ENCODE measurements at regions not wholly inside any gene's neighbourhood (a gene's known extent, or its start where the extent isn't known, plus 50 kb on each side); places are given as distances from the start of the nearest gene placed in this dataset.

- BruUV-seq (replicated peaks): no TSS peak
- Histone ChIP-seq H3K27me3 (ENCODE audit: low read length) (no peaks in the 10 kb centered on the region; the same call in 1 of the 2 replicates), H3K4me1 (ENCODE audit: insufficient read depth, low read length) (peaks cover 13% of the 10 kb centered on the region), H3K4me3 (ENCODE audit: low read length) (peak overlapping the region; percentile 23; the same call in 1 of the 2 replicates), H3K9ac (ENCODE audit: low read length) (no peak overlapping the region), H3K79me2 (ENCODE audit: low read length) (no peaks in the 10 kb centered on the region), H3K27ac (ENCODE audit: low read length) (no peak overlapping the region), H4K20me1 (ENCODE audit: low read length) (no peaks in the 10 kb centered on the region), H3F3A (ENCODE audit: low read length, unreplicated experiment) (no peaks in the 10 kb centered on the region), H2AFZ (ENCODE audit: low read length) (peak overlapping the region; percentile 37; the same call in 1 of the 2 replicates), H3K4me2 (ENCODE audit: low read length) (peak overlapping the region; percentile 56), H3K36me3 (ENCODE audit: low read depth, low read length) (no peaks in the 10 kb centered on the region), H3K9me3 (ENCODE audit: low read length) (no peaks in the 10 kb centered on the region), H3K9me2 (replicated peaks; ENCODE audit: low read length) (no peaks in the 10 kb centered on the region)
- no peak for DNase-seq
- intact Hi-C loops (cut with micrococcal nuclease): no loop called here
- ChIA-PET CTCF (no interaction called here), POLR2A (ENCODE audit: unreplicated experiment) (no interaction called here)
- ATAC-seq: no peak
- TF ChIP-seq CTCF (conservative IDR thresholded peaks at IDR 0.05; ENCODE audit: low read depth, low read length): no peak
- TF ChIP-seq EZH2phosphoT487 (IDR thresholded peaks at IDR 0.05; ENCODE audit: borderline replicate concordance, low read length): no peak
- no peak for TF ChIP-seq EZH2 (IDR thresholded peaks at IDR 0.05; ENCODE audit: low read length, unreplicated experiment)
Observed at GRCh38 chr5:158288272-158288657, 429.3 kb upstream of the CLINT1 start.

GRCh38 chr5:158287643-158288271 is 428.8 kb upstream of the CLINT1 start:
- peak; percentile 40 for TF ChIP-seq CTCF (conservative IDR thresholded peaks at IDR 0.05; ENCODE audit: low read depth, low read length)
- no peak for TF ChIP-seq EZH2 (IDR thresholded peaks at IDR 0.05; ENCODE audit: low read length, unreplicated experiment)
- TF ChIP-seq EZH2phosphoT487 (IDR thresholded peaks at IDR 0.05; ENCODE audit: borderline replicate concordance, low read length): no peak
- H3F3A ChIP-seq (ENCODE audit: low read length, unreplicated experiment): no peaks in the 10 kb centered on the region
- intact Hi-C loops (cut with micrococcal nuclease): no loop called here
- no peaks in the 10 kb centered on the region; the same call in 1 of the 2 replicates for H3K27me3 ChIP-seq (ENCODE audit: low read length)
- no TSS peak for BruUV-seq (replicated peaks)
- no peaks in the 10 kb centered on the region for H4K20me1 ChIP-seq (ENCODE audit: low read length)
- ATAC-seq (peak; percentile 94), DNase-seq (peak; percentile 93)
- H3K27ac ChIP-seq (ENCODE audit: low read length): no peak overlapping the region
- H3K4me3 ChIP-seq (ENCODE audit: low read length): peak overlapping the region; percentile 23; the same call in 1 of the 2 replicates
- peak overlapping the region; percentile 37 for H2AFZ ChIP-seq (ENCODE audit: low read length)
- CTCF ChIA-PET: no interaction called here
- no peaks in the 10 kb centered on the region for H3K79me2 ChIP-seq (ENCODE audit: low read length)
- H3K36me3 ChIP-seq (ENCODE audit: low read depth, low read length): no peaks in the 10 kb centered on the region
- no peak overlapping the region for H3K9ac ChIP-seq (ENCODE audit: low read length)
- POLR2A ChIA-PET (ENCODE audit: unreplicated experiment): no interaction called here
- peaks cover 13% of the 10 kb centered on the region for H3K4me1 ChIP-seq (ENCODE audit: insufficient read depth, low read length)
- H3K9me3 ChIP-seq (ENCODE audit: low read length): no peaks in the 10 kb centered on the region
- peak overlapping the region; percentile 56 for H3K4me2 ChIP-seq (ENCODE audit: low read length)
- no peaks in the 10 kb centered on the region for H3K9me2 ChIP-seq (replicated peaks; ENCODE audit: low read length)

- Histone ChIP-seq H3K4me2 (ENCODE audit: low read length) (no peak overlapping the region), H3F3A (ENCODE audit: low read length, unreplicated experiment) (no peaks in the 10 kb centered on the region), H3K27ac (ENCODE audit: low read length) (no peak overlapping the region), H3K9ac (ENCODE audit: low read length) (no peak overlapping the region), H3K36me3 (ENCODE audit: low read depth, low read length) (no peaks in the 10 kb centered on the region), H3K4me1 (ENCODE audit: insufficient read depth, low read length) (peaks cover 13% of the 10 kb centered on the region), H3K4me3 (ENCODE audit: low read length) (no peak overlapping the region), H3K27me3 (ENCODE audit: low read length) (peaks cover 1% of the 10 kb centered on the region; the same call in 1 of the 2 replicates), H3K9me2 (replicated peaks; ENCODE audit: low read length) (no peaks in the 10 kb centered on the region), H3K79me2 (ENCODE audit: low read length) (no peaks in the 10 kb centered on the region), H2AFZ (ENCODE audit: low read length) (no peak overlapping the region), H4K20me1 (ENCODE audit: low read length) (no peaks in the 10 kb centered on the region), H3K9me3 (ENCODE audit: low read length) (no peaks in the 10 kb centered on the region)
- no peak for TF ChIP-seq CTCF (conservative IDR thresholded peaks at IDR 0.05; ENCODE audit: low read depth, low read length)
- no peak for TF ChIP-seq EZH2 (IDR thresholded peaks at IDR 0.05; ENCODE audit: low read length, unreplicated experiment)
- no peak for TF ChIP-seq EZH2phosphoT487 (IDR thresholded peaks at IDR 0.05; ENCODE audit: borderline replicate concordance, low read length)
- POLR2A ChIA-PET (ENCODE audit: unreplicated experiment): no interaction called here
- ATAC-seq (no peak), DNase-seq (no peak)
- no TSS peak for BruUV-seq (replicated peaks)
- intact Hi-C loops (cut with micrococcal nuclease): no loop called here
- CTCF ChIA-PET: no interaction called here
Observed at GRCh38 chr5:158286827-158287226, 427.9 kb upstream of the CLINT1 start.

All from PC-3 (cell line).